ENCODE measurements at regions not wholly inside any gene's neighbourhood (a gene's known extent, or its start where the extent isn't known, plus 50 kb on each side); places are given as distances from the start of the nearest gene placed in this dataset.

GRCh38 chrX:43581167-43581566 is 74.9 kb upstream of the MAOA start:
- H3K18ac ChIP-seq (ENCODE audit: extremely low read depth, low read length): no peak overlapping the region
- H3K4me1 ChIP-seq (replicated peaks in 1 of 4; ENCODE audit: control insufficient read depth in 3 of 4, insufficient read depth in 4 of 4, low read length in 3 of 4): no peaks in the 10 kb centered on the region
- no peak overlapping the region for H4K5ac ChIP-seq (ENCODE audit: insufficient read length, low read depth, low read length)
- no peak overlapping the region for H2AK5ac ChIP-seq (ENCODE audit: low read depth, low read length)
- no peak overlapping the region for H3K4me2 ChIP-seq (ENCODE audit: insufficient read depth in 1 of 2, low read depth in 2 of 2, low read length in 2 of 2)
- no peaks in the 10 kb centered on the region for H3K79me2 ChIP-seq (ENCODE audit: control insufficient read depth in 1 of 2, insufficient read depth in 2 of 2, low read length in 2 of 2)
- H3K27me3 ChIP-seq (replicated peaks in 1 of 4; ENCODE audit: control insufficient read depth in 3 of 4, extremely low read depth in 1 of 4, insufficient read depth in 3 of 4, low read length in 3 of 4): no peaks in the 10 kb centered on the region
- no peak for FAIRE-seq
- no peak overlapping the region for H3K14ac ChIP-seq (ENCODE audit: insufficient read length)
- H3K9me3 ChIP-seq (ENCODE audit: insufficient read depth in 2 of 2, low read depth in 1 of 2, low read length in 1 of 2): no peaks in the 10 kb centered on the region
- H3K56ac ChIP-seq (replicated peaks; ENCODE audit: insufficient read length, low read depth, low read length): no peak overlapping the region
- no peak overlapping the region for H3K9ac ChIP-seq (replicated peaks in 1 of 4; ENCODE audit: extremely low read depth in 1 of 4, low read depth in 3 of 4, low read length in 3 of 4)
- no peak overlapping the region for H3K4ac ChIP-seq (replicated peaks; ENCODE audit: insufficient read length, low read depth, low read length)
- WGBS, 2 experiments (ENCODE audit: extremely low coverage in 1 of 2, insufficient coverage in 1 of 2, insufficient read length in 1 of 2, insufficient replicate concordance in 2 of 2, low coverage in 1 of 2, low lambda C conversion rate in 2 of 2, missing lambda C conversion rate in 1 of 2): 75% methylated on average over 2 of the region's 2 CpGs; no CpG with 5 or more reads in 1 of the 2 experiments
- no peaks in the 10 kb centered on the region for H3K23me2 ChIP-seq (ENCODE audit: low read depth, low read length)
- CTCF ChIA-PET (ENCODE audit: partially characterized antibody): no interaction called here
- no peaks in the 10 kb centered on the region for H3K79me1 ChIP-seq (ENCODE audit: low read depth, low read length)
- H2BK20ac ChIP-seq (ENCODE audit: low read length): no peak overlapping the region
- no peak for DNase-seq (ENCODE audit: low read depth in 1 of 2, low spot score in 2 of 2)
- no peak overlapping the region for H4K8ac ChIP-seq (ENCODE audit: extremely low read depth, insufficient read depth, low read length)
- TF ChIP-seq SRF (IDR thresholded peaks at IDR 0.05; ENCODE audit: low read depth, low read length) (no peak), CBX5 (IDR thresholded peaks at IDR 0.05; ENCODE audit: low read depth, low read length) (no peak), FOSL1 (IDR thresholded peaks at IDR 0.05; ENCODE audit: insufficient read depth, low read depth, low read length) (no peak), RNF2 (IDR thresholded peaks at IDR 0.05; ENCODE audit: borderline replicate concordance, low read depth, low read length, missing control alignments, poor library complexity, severe bottlenecking) (no peak), GTF2F1 (IDR thresholded peaks at IDR 0.05; ENCODE audit: borderline replicate concordance, low read depth, low read length) (no peak), RBBP5 (IDR thresholded peaks at IDR 0.05; ENCODE audit: borderline replicate concordance, low read depth, low read length) (no peak), JUN (IDR thresholded peaks at IDR 0.05; ENCODE audit: low read depth, low read length) (no peak), SIRT6 (IDR thresholded peaks at IDR 0.05; ENCODE audit: low read length) (no peak), SP1 (IDR thresholded peaks at IDR 0.05; ENCODE audit: low read depth, low read length) (no peak), HDAC6 (IDR thresholded peaks at IDR 0.05; ENCODE audit: low read depth, low read length) (no peak), MAX (IDR thresholded peaks at IDR 0.05) (no peak), MAFK (IDR thresholded peaks at IDR 0.05; ENCODE audit: low read depth, low read length) (no peak), CTCF (IDR thresholded peaks at IDR 0.05; ENCODE audit: control extremely low read depth in 1 of 3, insufficient read depth in 1 of 3, low read depth in 1 of 3, low read length in 3 of 3) (no peak)
- H2BK12ac ChIP-seq (ENCODE audit: low read depth, low read length): no peak overlapping the region
- H2BK5ac ChIP-seq (ENCODE audit: low read depth, low read length): no peak overlapping the region
- no peak overlapping the region for H2AFZ ChIP-seq (ENCODE audit: low read length)
- H3K23ac ChIP-seq (ENCODE audit: insufficient read length): no peak overlapping the region
- POLR2A ChIA-PET (ENCODE audit: partially characterized antibody): no interaction called here
- H4K91ac ChIP-seq (replicated peaks; ENCODE audit: insufficient read length, low read length): no peak overlapping the region
- no peak overlapping the region for H3K4me3 ChIP-seq (ENCODE audit: extremely low read depth in 1 of 4, insufficient read depth in 2 of 4, low read depth in 3 of 4, low read length in 4 of 4)
- no peak overlapping the region for H2BK120ac ChIP-seq (replicated peaks; ENCODE audit: low read depth, low read length)
- no peaks in the 10 kb centered on the region for H4K20me1 ChIP-seq (replicated peaks in 1 of 2; ENCODE audit: control insufficient read depth in 1 of 2, insufficient read depth in 2 of 2, low read length in 2 of 2)
- H2BK15ac ChIP-seq (ENCODE audit: low read length): no peak overlapping the region
- no peaks in the 10 kb centered on the region for H3K36me3 ChIP-seq (ENCODE audit: control insufficient read depth in 2 of 4, insufficient read depth in 4 of 4, low read length in 3 of 4)
- H3K27ac ChIP-seq (ENCODE audit: low read depth, low read length): no peak overlapping the region
